H1 (cell line): ENCODE measurements at regions not wholly inside any gene's neighbourhood (a gene's known extent, or its start where the extent isn't known, plus 50 kb on each side); places are given as distances from the start of the nearest gene placed in this dataset.

Source experiments
- CTCF ChIA-PET: fragments of 300-600 bp; sonication (Branson Sonifier 250); formaldehyde crosslinking; loops from one replicate; lab custom pipeline; 2021; ENCODE audit not compliant: partially characterized antibody; lab: Charles Lee
- POLR2A ChIA-PET: fragments of 300-600 bp; sonication (Branson Sonifier 250); formaldehyde crosslinking; loops from one replicate; lab custom pipeline; 2021; ENCODE audit warnings: inconsistent platforms; ENCODE audit not compliant: partially characterized antibody; lab: Charles Lee
- DNase-seq, 2 experiments: peaks; one replicate each; pipeline versions ENCODE4 v3.0.0 to v3.0.0-alpha.2; 2010 to 2022; ENCODE audit warnings: low spot score in 2 of 2, low read depth in 1 of 2, mixed read lengths in 1 of 2
- FAIRE-seq: peaks from 2 replicates; lab custom pipeline; 2011; peaks lifted over from hg19 to GRCh38; lab: Jason Lieb, UNC
- H2AFZ ChIP-seq: 2 replicates; pipeline ENCODE4 v1.8.1; 2012; ENCODE audit warnings: low read length, inconsistent platforms
- H2AK5ac ChIP-seq: 2 replicates; pipeline ENCODE4 v1.6.1; 2013; ENCODE audit warnings: low read depth, low read length
- H2BK120ac ChIP-seq: replicated peaks from 2 replicates; pipeline ENCODE3; 2013; ENCODE audit warnings: low read depth, low read length, inconsistent platforms
- H2BK12ac ChIP-seq: 2 replicates; pipeline ENCODE4 v1.6.1; 2013; ENCODE audit warnings: low read depth, low read length
- H2BK15ac ChIP-seq: 2 replicates; pipeline ENCODE4 v1.6.1; 2013; ENCODE audit warnings: low read length
- H2BK20ac ChIP-seq: 2 replicates; pipeline ENCODE4 v1.6.1; 2013; ENCODE audit warnings: low read length
- H2BK5ac ChIP-seq: 2 replicates; pipeline ENCODE4 v1.6.1; 2013; ENCODE audit warnings: low read depth, low read length
- H3K14ac ChIP-seq: 2 replicates; pipeline ENCODE4 v1.6.1; 2013; ENCODE audit warnings: inconsistent platforms; ENCODE audit not compliant: insufficient read length
- H3K18ac ChIP-seq: 2 replicates; pipeline ENCODE4 v1.6.1; 2013; ENCODE audit warnings: low read length; ENCODE audit errors: extremely low read depth
- H3K23ac ChIP-seq: 2 replicates; pipeline ENCODE4 v1.6.1; 2013; ENCODE audit warnings: inconsistent platforms; ENCODE audit not compliant: insufficient read length
- H3K23me2 ChIP-seq: 2 replicates; pipeline ENCODE4 v1.6.1; 2013; ENCODE audit warnings: low read depth, low read length
- H3K27ac ChIP-seq: 2 replicates; pipeline ENCODE4 v1.6.1; 2011; ENCODE audit warnings: low read depth, low read length, inconsistent platforms
- H3K27me3 ChIP-seq, 4 experiments: replicated peaks in 1 of 4; 1 replicate in 1 of 4; 2 replicates in 3 of 4; pipeline versions ENCODE4 v1.6.1 to v1.8.1; 2011 to 2013; ENCODE audit warnings: low read length in 3 of 4, mild to moderate bottlenecking in 3 of 4, inconsistent platforms in 2 of 4, mixed read lengths in 2 of 4, moderate library complexity in 1 of 4; ENCODE audit not compliant: control insufficient read depth in 3 of 4, insufficient read depth in 3 of 4; ENCODE audit errors: extremely low read depth in 1 of 4
- H3K36me3 ChIP-seq, 4 experiments: 2 replicates each; pipeline versions ENCODE4 v1.6.1 to v1.8.1; 2011 to 2013; ENCODE audit warnings: mild to moderate bottlenecking in 4 of 4, low read length in 3 of 4, moderate library complexity in 2 of 4, control low read depth in 1 of 4, inconsistent platforms in 1 of 4; ENCODE audit not compliant: insufficient read depth in 4 of 4, control insufficient read depth in 2 of 4
- H3K4ac ChIP-seq: replicated peaks from 2 replicates; pipeline ENCODE3; 2013; ENCODE audit warnings: low read length, low read depth, mixed read lengths, inconsistent platforms; ENCODE audit not compliant: insufficient read length
- H3K4me1 ChIP-seq, 4 experiments: replicated peaks in 1 of 4; 1 replicate in 1 of 4; 2 replicates in 3 of 4; pipeline versions ENCODE4 v1.6.1 to v1.8.1; 2011 to 2013; ENCODE audit warnings: low read length in 3 of 4, inconsistent platforms in 2 of 4, mixed read lengths in 1 of 4; ENCODE audit not compliant: insufficient read depth in 4 of 4, control insufficient read depth in 3 of 4
- H3K4me2 ChIP-seq, 2 experiments: 2 replicates each; pipeline versions ENCODE4 v1.6.1 to v1.8.1; 2011 to 2013; ENCODE audit warnings: low read depth in 2 of 2, low read length in 2 of 2, control low read depth in 1 of 2, inconsistent platforms in 1 of 2, mild to moderate bottlenecking in 1 of 2; ENCODE audit not compliant: insufficient read depth in 1 of 2
- H3K4me3 ChIP-seq, 4 experiments: fragments of 200-600, 300-600 bp in 1 of 4; sonication (generic), shearing (Covaris generic), sonication (Bioruptor Twin) in 1 of 4; 2 replicates each; pipeline versions ENCODE4 v1.5.1 to v1.8.1; 2011 to 2016; ENCODE audit warnings: low read length in 4 of 4, low read depth in 3 of 4, control low read depth in 2 of 4, inconsistent platforms in 2 of 4, mild to moderate bottlenecking in 2 of 4, mixed read lengths in 1 of 4, moderate library complexity in 1 of 4; ENCODE audit not compliant: insufficient read depth in 2 of 4; ENCODE audit errors: extremely low read depth in 1 of 4
- H3K56ac ChIP-seq: replicated peaks from 2 replicates; pipeline ENCODE3; 2013; ENCODE audit warnings: low read depth, mild to moderate bottlenecking, mixed read lengths, low read length, inconsistent platforms; ENCODE audit not compliant: insufficient read length
- H3K79me1 ChIP-seq: 2 replicates; pipeline ENCODE4 v1.6.1; 2013; ENCODE audit warnings: low read depth, low read length, control low read depth
- H3K79me2 ChIP-seq, 2 experiments: 2 replicates each; pipeline versions ENCODE4 v1.6.1 to v1.8.1; 2012 to 2013; ENCODE audit warnings: low read length in 2 of 2, mild to moderate bottlenecking in 2 of 2, inconsistent platforms in 1 of 2; ENCODE audit not compliant: insufficient read depth in 2 of 2, control insufficient read depth in 1 of 2
- H3K9ac ChIP-seq, 4 experiments: replicated peaks in 1 of 4; 1 replicate in 1 of 4; 2 replicates in 3 of 4; pipeline versions ENCODE4 v1.6.1 to v1.8.1; 2011 to 2013; ENCODE audit warnings: low read depth in 3 of 4, low read length in 3 of 4, control low read depth in 2 of 4, mild to moderate bottlenecking in 2 of 4, moderate library complexity in 2 of 4, inconsistent platforms in 1 of 4; ENCODE audit errors: extremely low read depth in 1 of 4
- H3K9me3 ChIP-seq, 2 experiments: 2 replicates each; pipeline versions ENCODE4 v1.6.1 to v1.8.1; 2012 to 2013; ENCODE audit warnings: mild to moderate bottlenecking in 2 of 2, moderate library complexity in 2 of 2, control low read depth in 1 of 2, inconsistent platforms in 1 of 2, low read depth in 1 of 2, low read length in 1 of 2, mixed read lengths in 1 of 2; ENCODE audit not compliant: insufficient read depth in 2 of 2
- H4K20me1 ChIP-seq, 2 experiments: replicated peaks in 1 of 2; 2 replicates each; pipeline versions ENCODE3 to v1.8.1; 2011 to 2013; ENCODE audit warnings: inconsistent platforms in 2 of 2, low read length in 2 of 2, mild to moderate bottlenecking in 1 of 2; ENCODE audit not compliant: insufficient read depth in 2 of 2, control insufficient read depth in 1 of 2
- H4K5ac ChIP-seq: 2 replicates; pipeline ENCODE4 v1.6.1; 2013; ENCODE audit warnings: low read length, low read depth, mixed read lengths, inconsistent platforms; ENCODE audit not compliant: insufficient read length
- H4K8ac ChIP-seq: 2 replicates; pipeline ENCODE4 v1.8.0; 2013; ENCODE audit warnings: mild to moderate bottlenecking, moderate library complexity, low read length, inconsistent platforms; ENCODE audit not compliant: insufficient read depth; ENCODE audit errors: extremely low read depth
- H4K91ac ChIP-seq: replicated peaks from 2 replicates; pipeline ENCODE3; 2013; ENCODE audit warnings: low read length, mixed read lengths, inconsistent platforms; ENCODE audit not compliant: insufficient read length
- WGBS, 2 experiments: shearing (Covaris generic) in 1 of 2; methylation state at CpG; one replicate each; pipeline versions ENCODE4 v1.1.6 to v1.1.7; 2013 to 2015; ENCODE audit warnings: low lambda C conversion rate in 2 of 2, mixed read lengths in 2 of 2, inconsistent platforms in 1 of 2, low coverage in 1 of 2, missing lambda C conversion rate in 1 of 2; ENCODE audit not compliant: insufficient replicate concordance in 2 of 2, insufficient coverage in 1 of 2, insufficient read length in 1 of 2; ENCODE audit errors: extremely low coverage in 1 of 2, missing lambda C conversion rate in 1 of 2; 5-methylcytosine and 5-hydroxymethylcytosine counted together
- TF ChIP-seq, protein P1 (sequence below): IDR thresholded peaks from 2 replicates; pipeline ENCODE4 v1.6.1; 2011; ENCODE audit warnings: low read depth, mild to moderate bottlenecking, low read length; ENCODE audit not compliant: insufficient read depth

DNA sequence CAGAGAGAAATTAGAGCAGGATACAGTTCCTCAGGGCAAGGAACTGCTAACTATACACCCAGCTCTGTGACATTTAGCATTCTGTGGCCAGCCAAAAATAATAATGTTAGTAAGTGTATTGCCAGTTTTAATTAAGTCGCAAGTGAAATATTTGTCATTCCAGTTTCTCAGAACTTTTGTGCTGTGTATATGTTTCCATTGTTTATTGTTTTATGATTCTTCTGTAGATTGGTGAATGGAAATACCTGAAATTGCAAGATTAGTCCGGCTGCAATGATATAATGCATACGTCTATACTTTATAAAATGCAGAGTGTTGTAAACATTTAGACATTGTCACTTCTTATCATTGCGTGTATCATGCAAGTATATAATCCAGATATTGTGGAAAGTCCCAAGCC is 351.3 kb upstream of the GRM7 start:
- Histone ChIP-seq H2AFZ (no peak overlapping the region), H3K4me3 (no peak overlapping the region), H2AK5ac (no peak overlapping the region), H3K27ac (no peak overlapping the region), H2BK12ac (no peak overlapping the region), H3K79me2 (no peaks in the 10 kb centered on the region), H3K9me3 (no peaks in the 10 kb centered on the region; a peak in 1 of 4 replicates), H3K9ac (no peak overlapping the region), H4K20me1 (no peaks in the 10 kb centered on the region), H4K5ac (no peak overlapping the region), H3K4ac (no peak overlapping the region), H4K8ac (no peak overlapping the region), H3K23me2 (no peaks in the 10 kb centered on the region), H2BK20ac (no peak overlapping the region), H3K36me3 (no peaks in the 10 kb centered on the region), H4K91ac (no peak overlapping the region), H3K4me1 (no peaks in the 10 kb centered on the region), H3K14ac (no peak overlapping the region), H2BK120ac (no peak overlapping the region), H2BK5ac (no peak overlapping the region), H2BK15ac (no peak overlapping the region), H3K27me3 (no peaks in the 10 kb centered on the region), H3K56ac (no peak overlapping the region), H3K18ac (no peak overlapping the region), H3K23ac (no peak overlapping the region), H3K79me1 (no peaks in the 10 kb centered on the region), H3K4me2 (no peak overlapping the region)
- TF ChIP-seq, protein P1, sequence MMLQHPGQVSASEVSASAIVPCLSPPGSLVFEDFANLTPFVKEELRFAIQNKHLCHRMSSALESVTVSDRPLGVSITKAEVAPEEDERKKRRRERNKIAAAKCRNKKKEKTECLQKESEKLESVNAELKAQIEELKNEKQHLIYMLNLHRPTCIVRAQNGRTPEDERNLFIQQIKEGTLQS: no peak
- FAIRE-seq: no peak
- POLR2A ChIA-PET: no interaction called here
- no peak for DNase-seq
- WGBS, 2 experiments: 91% methylated on average over 4 of the region's 4 CpGs; no CpG with 5 or more reads in 1 of the 2 experiments
- CTCF ChIA-PET: no interaction called here
